Large intestine (tissue), 3 donors: ENCODE measurements at regions not wholly inside any gene's neighbourhood (a gene's known extent, or its start where the extent isn't known, plus 50 kb on each side); places are given as distances from the start of the nearest gene placed in this dataset.

ENCODE experiments used
- DNase-seq, 2 donors: peaks; one replicate each; pipeline versions ENCODE4 v3.0.0 to v3.0.0-alpha.2; 2013
- H3K27ac ChIP-seq: one replicate; pipeline ENCODE4 v1.5.1; 2013; ENCODE audit warnings: low read length
- H3K27me3 ChIP-seq: 2 replicates; pipeline ENCODE4 v1.6.1; 2013; ENCODE audit warnings: low read length; ENCODE audit not compliant: control insufficient read depth, insufficient read depth
- H3K36me3 ChIP-seq: 2 replicates; pipeline ENCODE4 v1.6.1; 2013; ENCODE audit warnings: low read length; ENCODE audit not compliant: control insufficient read depth, insufficient read depth
- H3K4me1 ChIP-seq: one replicate; pipeline ENCODE4 v1.6.1; 2013; ENCODE audit warnings: low read length; ENCODE audit not compliant: control insufficient read depth, insufficient read depth
- H3K4me3 ChIP-seq: one replicate; pipeline ENCODE4 v1.5.1; 2013; ENCODE audit warnings: low read length
- H3K9me3 ChIP-seq: one replicate; pipeline ENCODE4 v1.6.1; 2013; ENCODE audit warnings: mild to moderate bottlenecking, low read depth, low read length, moderate library complexity; ENCODE audit not compliant: control insufficient read depth
- WGBS: methylation state at CpG from one replicate; pipeline ENCODE4 v1.1.5; 2013; ENCODE audit warnings: low lambda C conversion rate; ENCODE audit not compliant: insufficient coverage; 5-methylcytosine and 5-hydroxymethylcytosine counted together

DNA sequence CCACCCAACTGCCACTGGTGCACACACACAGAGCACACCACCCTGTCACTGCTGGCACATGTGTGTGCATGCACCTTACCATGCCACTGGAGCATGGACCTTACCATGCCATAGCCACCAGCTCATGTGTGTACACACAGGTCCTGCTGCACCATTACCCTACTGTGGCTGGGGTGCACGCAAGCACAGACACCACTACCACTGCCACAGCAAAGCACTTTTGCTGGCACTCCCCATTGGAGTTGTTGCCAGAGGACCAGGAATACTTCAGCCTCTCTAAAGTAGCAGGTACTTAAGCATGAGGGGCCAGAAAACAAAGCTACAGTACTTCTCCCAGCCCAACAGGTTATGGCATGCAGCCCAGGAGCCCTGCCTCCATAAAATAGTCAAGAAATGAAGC, 404.8 kb downstream of the MBD2 start:
- Histone ChIP-seq H3K4me3 (no peak overlapping the region), H3K9me3 (no peaks in the 10 kb centered on the region), H3K27ac (no peak overlapping the region), H3K27me3 (no peaks in the 10 kb centered on the region), H3K4me1 (peaks cover 16% of the 10 kb centered on the region), H3K36me3 (no peaks in the 10 kb centered on the region)
- no peak for DNase-seq
- no CpG with 5 or more reads among the region's 1 CpG for WGBS

DNA sequence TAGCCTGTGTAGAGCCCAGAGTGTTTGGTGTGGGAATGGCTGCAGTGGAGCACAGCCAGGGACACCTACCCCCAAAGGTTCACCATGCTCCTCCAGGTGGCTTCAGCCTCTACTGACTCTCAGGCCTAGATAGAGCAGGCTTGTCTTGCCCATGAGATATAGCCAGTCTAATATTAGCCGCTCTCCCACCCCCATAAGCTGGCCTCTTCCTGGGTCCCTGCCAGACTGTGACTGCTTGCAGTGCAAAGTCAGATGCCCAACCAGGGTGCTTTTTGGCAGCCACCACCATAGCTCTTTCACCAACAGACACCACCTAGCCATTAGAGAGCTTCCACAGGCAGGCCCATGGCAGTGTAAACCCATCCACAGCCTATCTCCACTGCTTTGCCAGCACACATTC, 405.3 kb downstream of the MBD2 start:
- Histone ChIP-seq H3K4me1 (peaks cover 16% of the 10 kb centered on the region), H3K27ac (peak overlapping the region; percentile 93), H3K4me3 (no peak overlapping the region), H3K36me3 (no peaks in the 10 kb centered on the region), H3K27me3 (no peaks in the 10 kb centered on the region), H3K9me3 (no peaks in the 10 kb centered on the region)
- no CpG with 5 or more reads among the region's 1 CpG for WGBS
- no peak for DNase-seq

DNA sequence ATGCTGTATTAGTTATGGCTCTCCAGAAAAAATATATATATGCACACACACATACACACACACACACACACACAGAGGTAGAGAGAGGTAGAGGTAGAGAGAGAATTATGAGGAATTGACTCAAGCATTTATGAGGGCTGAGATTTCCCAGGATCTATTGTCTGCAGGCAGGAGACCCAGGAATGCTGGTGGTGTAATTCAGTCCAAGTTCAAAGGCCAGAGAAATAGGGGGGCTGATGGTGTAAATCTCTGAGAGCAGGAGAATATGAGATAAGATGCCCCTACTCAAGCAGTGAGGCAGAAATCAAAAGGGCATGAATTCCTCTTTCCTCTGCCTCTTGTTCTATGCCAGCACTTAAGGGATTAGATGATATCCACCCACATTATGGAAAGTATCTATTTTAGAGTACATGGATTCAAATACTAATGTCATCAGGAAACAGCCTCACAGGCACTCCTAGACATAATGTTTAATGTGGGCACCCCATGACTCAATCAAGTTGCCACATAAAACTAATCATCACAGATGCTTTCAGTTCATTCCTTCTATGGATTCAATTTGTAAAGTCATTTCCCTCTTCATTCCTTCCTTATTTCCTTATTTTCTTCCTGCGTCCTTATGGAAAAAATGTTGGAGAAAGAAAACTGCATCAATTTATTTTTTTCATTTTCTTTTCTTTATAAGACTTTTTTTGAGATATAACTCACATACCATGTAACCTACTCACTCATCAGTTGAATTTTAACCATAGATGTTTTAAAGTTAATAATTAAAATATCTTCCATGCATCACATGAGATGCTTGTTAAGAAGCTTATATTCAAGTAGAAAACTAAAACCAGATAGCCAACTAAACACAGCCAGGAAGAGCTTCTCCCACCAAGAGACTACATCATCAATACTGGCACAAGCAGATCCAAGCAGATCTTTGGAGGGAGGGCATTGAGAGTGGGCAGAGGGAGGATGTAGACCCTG, 406.2 kb downstream of the MBD2 start:
- no peak overlapping the region for H3K4me3 ChIP-seq
- H3K27ac ChIP-seq, result peak overlapping the region; percentile 93
- peak; percentile 73 to 89 for DNase-seq
- 94% methylated on average over 1 of the region's 1 CpG for WGBS
- peaks cover 16% of the 10 kb centered on the region for H3K4me1 ChIP-seq
- no peaks in the 10 kb centered on the region for H3K9me3 ChIP-seq
- no peaks in the 10 kb centered on the region for H3K36me3 ChIP-seq
- H3K27me3 ChIP-seq, result no peaks in the 10 kb centered on the region

DNA sequence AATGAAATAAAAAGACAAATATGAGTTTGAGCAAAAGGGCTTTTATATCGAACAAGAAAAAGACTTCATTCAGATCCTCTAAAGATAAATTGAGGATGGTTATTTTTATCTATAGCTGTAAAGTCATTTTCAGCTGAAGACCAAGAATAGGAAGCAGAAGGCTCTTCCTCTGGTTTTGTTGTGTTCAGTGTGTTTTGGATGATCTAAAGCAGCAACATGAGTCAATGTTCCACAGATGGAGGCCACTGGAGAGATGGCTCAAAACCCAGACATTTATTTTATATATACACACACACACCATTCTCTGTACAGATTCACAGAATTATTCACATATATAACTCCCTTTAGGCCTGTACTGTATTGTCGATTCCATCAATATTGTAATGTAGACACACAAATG, 424.3 kb downstream of the MBD2 start:
- no peaks in the 10 kb centered on the region for H3K27me3 ChIP-seq
- WGBS, result 100% methylated on average over 1 of the region's 2 CpGs
- no peaks in the 10 kb centered on the region for H3K36me3 ChIP-seq
- no peak overlapping the region for H3K4me3 ChIP-seq
- no peak for DNase-seq
- peaks cover 21% of the 10 kb centered on the region for H3K4me1 ChIP-seq
- H3K27ac ChIP-seq, result no peak overlapping the region
- H3K9me3 ChIP-seq, result no peaks in the 10 kb centered on the region

DNA sequence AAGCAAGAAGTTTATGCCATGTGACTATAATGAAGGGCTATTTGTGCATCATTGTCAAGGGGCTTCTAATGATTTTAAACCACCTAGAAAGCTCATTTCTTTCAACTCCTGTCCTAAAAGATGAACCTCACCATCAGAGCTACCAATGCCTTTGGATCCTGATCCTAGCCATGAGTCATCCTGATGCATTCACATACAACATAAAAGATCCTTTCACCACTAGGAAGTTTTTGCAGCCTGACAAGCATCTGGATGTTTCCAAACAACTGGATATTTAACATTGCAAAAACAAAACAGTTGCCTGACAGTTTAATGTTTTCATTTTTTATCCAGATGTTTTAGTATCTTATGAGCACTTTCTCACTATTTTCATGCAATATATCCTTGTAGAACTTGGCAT, 425.3 kb downstream of the MBD2 start:
- Histone ChIP-seq H3K27me3 (no peaks in the 10 kb centered on the region), H3K4me1 (peaks cover 21% of the 10 kb centered on the region), H3K27ac (peak overlapping the region; percentile 69), H3K36me3 (no peaks in the 10 kb centered on the region), H3K4me3 (no peak overlapping the region), H3K9me3 (no peaks in the 10 kb centered on the region)
- no peak for DNase-seq

DNA sequence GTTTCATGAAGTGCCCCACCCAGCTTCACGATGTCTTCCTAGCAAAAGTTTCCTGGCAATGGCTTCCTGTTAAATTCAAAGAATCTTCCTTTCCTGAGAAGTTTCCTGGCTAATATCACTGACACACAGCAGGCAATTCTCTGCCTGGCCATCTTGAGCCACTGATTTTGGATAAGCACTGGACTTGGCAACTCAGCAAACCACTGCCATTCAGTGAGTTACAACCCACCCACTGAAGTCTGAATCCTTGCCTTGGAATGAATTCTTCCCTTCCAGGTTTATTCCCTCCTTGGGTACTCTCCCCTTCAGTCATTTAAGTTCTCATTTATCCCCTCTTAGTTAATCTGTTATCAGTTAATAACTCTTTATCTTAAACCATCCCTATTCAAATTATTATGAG, 426.0 kb downstream of the MBD2 start:
- Histone ChIP-seq H3K9me3 (no peaks in the 10 kb centered on the region), H3K36me3 (no peaks in the 10 kb centered on the region), H3K27me3 (no peaks in the 10 kb centered on the region), H3K4me1 (peaks cover 21% of the 10 kb centered on the region), H3K27ac (peak overlapping the region; percentile 69), H3K4me3 (no peak overlapping the region)
- no CpG with 5 or more reads among the region's 1 CpG for WGBS
- DNase-seq, result no peak

DNA sequence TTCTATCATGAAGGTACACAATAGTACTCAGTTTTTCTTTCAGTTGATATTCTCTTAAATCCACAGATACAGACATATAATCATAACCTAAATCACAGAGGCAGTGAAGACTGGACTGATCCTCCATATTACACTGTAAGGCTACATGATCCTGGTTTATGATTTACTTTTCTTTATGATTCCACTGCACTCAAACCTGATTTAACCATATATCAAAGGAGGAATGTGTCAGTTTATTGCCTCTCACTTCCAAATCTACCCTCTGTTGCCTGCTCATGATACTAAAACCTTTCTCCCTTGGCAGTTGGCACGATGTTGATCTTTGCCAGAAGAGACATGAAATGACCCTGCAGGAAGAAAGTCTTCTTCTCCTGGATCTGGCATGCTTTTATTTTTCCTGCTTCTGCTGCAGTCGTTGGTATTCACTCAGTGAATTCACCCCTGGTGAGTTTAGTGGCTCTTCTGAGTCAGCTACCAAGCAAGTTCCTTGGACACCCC, 426.4 kb downstream of the MBD2 start:
- Histone ChIP-seq H3K27me3 (no peaks in the 10 kb centered on the region), H3K27ac (peak overlapping the region; percentile 69), H3K4me3 (no peak overlapping the region), H3K9me3 (no peaks in the 10 kb centered on the region), H3K36me3 (no peaks in the 10 kb centered on the region), H3K4me1 (peaks cover 21% of the 10 kb centered on the region)
- DNase-seq, result peak in 1 of 2 donors; percentile 73
- WGBS, result no CpG with 5 or more reads among the region's 2 CpGs

DNA sequence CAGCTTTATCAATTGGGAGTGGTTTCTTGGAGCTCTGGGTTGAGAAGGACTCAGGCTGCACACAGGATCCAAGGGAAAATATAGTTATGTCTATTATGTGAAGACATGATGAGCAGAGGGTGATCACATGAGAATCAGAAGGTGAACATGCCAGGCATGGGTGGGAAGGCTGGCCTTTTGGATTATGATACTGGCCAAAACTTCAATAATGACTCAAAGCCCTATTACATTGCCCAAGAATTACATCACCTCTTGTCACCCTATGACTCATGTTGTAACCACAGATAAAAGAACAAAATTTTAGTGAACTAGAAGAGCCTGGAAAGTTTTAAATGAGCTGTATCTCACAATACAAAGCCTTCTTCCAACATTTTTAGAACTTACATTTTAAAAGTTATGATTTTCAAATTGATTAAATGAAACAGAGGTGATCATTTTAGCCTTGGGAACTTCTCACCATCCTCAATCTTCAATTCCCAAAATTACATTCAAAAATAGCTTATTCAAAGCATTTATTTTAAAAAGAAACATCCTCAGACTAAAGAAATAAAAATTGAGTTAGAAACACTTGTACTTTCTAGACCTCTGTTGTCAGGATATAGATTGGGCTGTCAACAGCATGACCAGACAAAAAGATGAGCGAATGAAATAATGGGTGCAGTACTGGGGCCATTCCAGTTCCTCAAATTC, 428.3 kb downstream of the MBD2 start:
- Histone ChIP-seq H3K27ac (peak overlapping the region; percentile 45), H3K4me1 (peaks cover 21% of the 10 kb centered on the region), H3K9me3 (no peaks in the 10 kb centered on the region), H3K4me3 (no peak overlapping the region), H3K27me3 (no peaks in the 10 kb centered on the region), H3K36me3 (no peaks in the 10 kb centered on the region)
- WGBS, result no CpG with 5 or more reads among the region's 1 CpG
- peak; percentile 58 to 59 for DNase-seq

DNA sequence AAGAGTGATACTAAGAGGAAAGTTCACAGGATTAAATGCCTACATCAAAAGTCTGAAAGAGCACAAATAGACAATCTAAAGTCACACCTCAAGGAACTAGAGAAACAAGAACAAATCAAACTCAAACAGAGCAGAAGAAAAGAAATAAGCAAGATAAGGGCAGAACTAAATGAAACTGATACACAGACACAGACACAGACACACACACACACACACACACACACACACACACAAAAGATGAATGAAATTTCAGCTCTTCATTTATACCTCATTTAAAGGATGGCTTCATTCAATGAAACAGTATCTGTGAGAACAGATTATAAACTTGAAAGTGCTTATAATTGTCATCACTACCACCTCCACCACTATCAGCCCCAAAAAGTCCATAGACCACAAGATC, 428.9 kb downstream of the MBD2 start:
- no peaks in the 10 kb centered on the region for H3K27me3 ChIP-seq

DNA sequence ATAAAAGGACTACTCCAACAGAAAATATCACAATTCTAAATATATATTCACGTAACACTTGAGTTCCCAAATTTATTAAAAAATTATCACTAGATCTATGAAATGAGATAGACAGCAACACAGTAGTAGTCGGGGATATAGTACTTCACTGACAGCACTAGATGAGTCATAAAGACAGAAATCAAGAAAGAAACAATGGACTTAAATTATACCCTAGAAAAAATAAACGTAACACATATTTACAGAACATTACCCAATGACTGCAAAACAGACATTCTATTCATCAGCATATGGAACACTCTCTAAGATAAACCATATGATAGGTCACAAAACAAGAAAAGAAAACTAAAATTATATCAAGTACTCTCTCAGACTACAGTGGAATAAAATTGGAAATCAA, 429.4 kb downstream of the MBD2 start:
- no peaks in the 10 kb centered on the region for H3K27me3 ChIP-seq
- H3K36me3 ChIP-seq, result no peaks in the 10 kb centered on the region
- peaks cover 28% of the 10 kb centered on the region for H3K4me1 ChIP-seq
- WGBS, result no CpG with 5 or more reads among the region's 3 CpGs
- H3K27ac ChIP-seq, result no peak overlapping the region
- DNase-seq, result no peak
- H3K4me3 ChIP-seq, result no peak overlapping the region
- no peaks in the 10 kb centered on the region for H3K9me3 ChIP-seq

More for the DNA sequence above, 428.9 kb downstream of the MBD2 start:
- H3K4me3 ChIP-seq, result no peak overlapping the region
- no peak for DNase-seq
- no peaks in the 10 kb centered on the region for H3K36me3 ChIP-seq
- H3K27ac ChIP-seq, result peak overlapping the region; percentile 45
- no peaks in the 10 kb centered on the region for H3K9me3 ChIP-seq
- peaks cover 22% of the 10 kb centered on the region for H3K4me1 ChIP-seq
